Mammary epithelial cell (primary cell): ENCODE measurements at regions not wholly inside any gene's neighbourhood (a gene's known extent, or its start where the extent isn't known, plus 50 kb on each side); places are given as distances from the start of the nearest gene placed in this dataset.

ENCODE experiments used
- EZH2 ChIP-seq: IDR thresholded peaks from 2 replicates; pipeline ENCODE4 v1.6.1; 2012; ENCODE audit warnings: low read length, inconsistent platforms, borderline replicate concordance
- TF ChIP-seq, protein P1 (sequence below), 2 donors: IDR thresholded peaks in 1 of 2; conservative IDR thresholded peaks in 1 of 2; 2 replicates each; pipeline ENCODE4 v1.5.1; 2011 to 2012; ENCODE audit warnings: inconsistent platforms in 2 of 2, low read length in 2 of 2, mild to moderate bottlenecking in 2 of 2, control low read depth in 1 of 2, low read depth in 1 of 2; ENCODE audit not compliant: insufficient read depth in 1 of 2; ENCODE audit errors: extremely low read depth in 1 of 2

DNA sequence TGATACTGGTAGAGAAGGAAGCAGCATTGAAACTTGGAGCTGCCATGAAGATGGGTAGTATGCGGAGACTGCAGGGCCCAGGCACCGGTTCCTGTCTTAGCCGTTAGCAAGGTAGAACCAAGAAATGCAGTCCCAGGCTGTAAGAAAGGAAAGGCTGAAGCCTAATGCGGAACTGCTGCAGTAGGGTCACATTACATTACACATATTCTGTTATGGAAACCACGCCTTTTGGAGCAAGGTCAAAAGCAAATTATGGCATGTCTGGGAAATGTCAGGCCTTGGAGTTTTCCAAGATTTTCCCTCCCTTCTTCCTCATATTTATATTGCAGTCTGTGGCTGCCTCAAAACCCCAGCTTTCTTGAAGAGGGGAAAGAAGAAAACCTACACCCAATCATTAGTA lies 204.8 kb upstream of the RASGEF1B start:
- TF ChIP-seq, protein P1, sequence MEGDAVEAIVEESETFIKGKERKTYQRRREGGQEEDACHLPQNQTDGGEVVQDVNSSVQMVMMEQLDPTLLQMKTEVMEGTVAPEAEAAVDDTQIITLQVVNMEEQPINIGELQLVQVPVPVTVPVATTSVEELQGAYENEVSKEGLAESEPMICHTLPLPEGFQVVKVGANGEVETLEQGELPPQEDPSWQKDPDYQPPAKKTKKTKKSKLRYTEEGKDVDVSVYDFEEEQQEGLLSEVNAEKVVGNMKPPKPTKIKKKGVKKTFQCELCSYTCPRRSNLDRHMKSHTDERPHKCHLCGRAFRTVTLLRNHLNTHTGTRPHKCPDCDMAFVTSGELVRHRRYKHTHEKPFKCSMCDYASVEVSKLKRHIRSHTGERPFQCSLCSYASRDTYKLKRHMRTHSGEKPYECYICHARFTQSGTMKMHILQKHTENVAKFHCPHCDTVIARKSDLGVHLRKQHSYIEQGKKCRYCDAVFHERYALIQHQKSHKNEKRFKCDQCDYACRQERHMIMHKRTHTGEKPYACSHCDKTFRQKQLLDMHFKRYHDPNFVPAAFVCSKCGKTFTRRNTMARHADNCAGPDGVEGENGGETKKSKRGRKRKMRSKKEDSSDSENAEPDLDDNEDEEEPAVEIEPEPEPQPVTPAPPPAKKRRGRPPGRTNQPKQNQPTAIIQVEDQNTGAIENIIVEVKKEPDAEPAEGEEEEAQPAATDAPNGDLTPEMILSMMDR (conservative IDR thresholded peaks at IDR 0.05 in 1 of 2, IDR thresholded peaks at IDR 0.05 in 1 of 2; ENCODE audit: extremely low read depth in 1 of 2, insufficient read depth in 1 of 2, low read depth in 1 of 2, low read length in 2 of 2), result no peak
- no peak for TF ChIP-seq EZH2
